Uterus (tissue), 2 donors: ENCODE measurements at regions not wholly inside any gene's neighbourhood (a gene's known extent, or its start where the extent isn't known, plus 50 kb on each side); places are given as distances from the start of the nearest gene placed in this dataset.

Source experiments
- CTCF ChIP-seq, 4 experiments: fragments of 200-600 bp in 2 of 4; fragments of 450-650 bp in 2 of 4; sonication (generic) in 2 of 4; IDR thresholded peaks; one replicate each; pipeline ENCODE4 v1.5.1; 2016 to 2019; ENCODE audit warnings: antibody characterized with exemption in 4 of 4, mild to moderate bottlenecking in 2 of 4, moderate library complexity in 1 of 4
- POLR2A ChIP-seq, 2 donors: fragments of 450-650 bp; IDR thresholded peaks; one replicate each; pipeline ENCODE4 v1.6.1; 2016; ENCODE audit warnings: antibody characterized with exemption in 2 of 2, mild to moderate bottlenecking in 1 of 2, moderate library complexity in 1 of 2

- TF ChIP-seq CTCF (IDR thresholded peaks at IDR 0.05) (no peak), POLR2A (IDR thresholded peaks at IDR 0.05) (no peak)
Observed at GRCh38 chr7:68694656-68695055, 903.6 kb upstream of the AUTS2 start.
